Left ventricle myocardium inferior (tissue), 1 donor: ENCODE measurements at regions not wholly inside any gene's neighbourhood (a gene's known extent, or its start where the extent isn't known, plus 50 kb on each side); places are given as distances from the start of the nearest gene placed in this dataset.

Experiments
- DNase-seq: peaks from one replicate; pipeline ENCODE4 v3.0.0-alpha.2; 2020
- H3K27ac ChIP-seq: fragments of 200-600 bp; replicated peaks from 2 replicates; pipeline ENCODE4 v1.8.0; 2021
- H3K27me3 ChIP-seq: fragments of 200-600 bp; 2 replicates; pipeline ENCODE4 v1.8.0; 2021; ENCODE audit warnings: low read depth
- H3K36me3 ChIP-seq: fragments of 200-600 bp; 2 replicates; pipeline ENCODE4 v1.8.0; 2021
- H3K4me1 ChIP-seq: fragments of 200-600 bp; 2 replicates; pipeline ENCODE4 v1.8.0; 2021
- H3K4me3 ChIP-seq: fragments of 200-600 bp; 2 replicates; pipeline ENCODE4 v1.8.0; 2021; ENCODE audit warnings: mild to moderate bottlenecking, moderate library complexity
- H3K9me3 ChIP-seq: fragments of 200-600 bp; replicated peaks from 2 replicates; pipeline ENCODE4 v1.8.0; 2021
- intact Hi-C: fragments of 100-400 bp; cut with micrococcal nuclease; formaldehyde crosslinking; loops from one replicate; pipeline ENCODE4 v1.11.0; 2022
- TF ChIP-seq, protein P1 (sequence below): fragments of 200-600 bp; IDR thresholded peaks from 2 replicates; pipeline ENCODE4 v1.8.0; 2021; ENCODE audit warnings: antibody characterized with exemption, mild to moderate bottlenecking, borderline replicate concordance
- donor health status: DM: no; HTN: yes; CAD: no; lungs with severe emphysema.

- TF ChIP-seq, protein P1, sequence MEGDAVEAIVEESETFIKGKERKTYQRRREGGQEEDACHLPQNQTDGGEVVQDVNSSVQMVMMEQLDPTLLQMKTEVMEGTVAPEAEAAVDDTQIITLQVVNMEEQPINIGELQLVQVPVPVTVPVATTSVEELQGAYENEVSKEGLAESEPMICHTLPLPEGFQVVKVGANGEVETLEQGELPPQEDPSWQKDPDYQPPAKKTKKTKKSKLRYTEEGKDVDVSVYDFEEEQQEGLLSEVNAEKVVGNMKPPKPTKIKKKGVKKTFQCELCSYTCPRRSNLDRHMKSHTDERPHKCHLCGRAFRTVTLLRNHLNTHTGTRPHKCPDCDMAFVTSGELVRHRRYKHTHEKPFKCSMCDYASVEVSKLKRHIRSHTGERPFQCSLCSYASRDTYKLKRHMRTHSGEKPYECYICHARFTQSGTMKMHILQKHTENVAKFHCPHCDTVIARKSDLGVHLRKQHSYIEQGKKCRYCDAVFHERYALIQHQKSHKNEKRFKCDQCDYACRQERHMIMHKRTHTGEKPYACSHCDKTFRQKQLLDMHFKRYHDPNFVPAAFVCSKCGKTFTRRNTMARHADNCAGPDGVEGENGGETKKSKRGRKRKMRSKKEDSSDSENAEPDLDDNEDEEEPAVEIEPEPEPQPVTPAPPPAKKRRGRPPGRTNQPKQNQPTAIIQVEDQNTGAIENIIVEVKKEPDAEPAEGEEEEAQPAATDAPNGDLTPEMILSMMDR: peak; percentile 25
- intact Hi-C loops: no loop called here
- DNase-seq: no peak
Observed at GRCh38 chr2:122519366-122519765, 763.9 kb downstream of the TSN start.

GRCh38 chr2:122519821-122520611 lies 764.6 kb downstream of the TSN start:
- TF ChIP-seq, protein P1: no peak
- DNase-seq: no peak
- Histone ChIP-seq H3K4me1 (no peaks in the 10 kb centered on the region), H3K36me3 (no peaks in the 10 kb centered on the region), H3K27me3 (no peaks in the 10 kb centered on the region), H3K9me3 (no peaks in the 10 kb centered on the region), H3K4me3 (no peak overlapping the region), H3K27ac (no peak overlapping the region)
- intact Hi-C loops: no loop called here

More at GRCh38 chr2:122519366-122519765, 763.9 kb downstream of the TSN start:
- no peaks in the 10 kb centered on the region for H3K27me3 ChIP-seq
- H3K4me1 ChIP-seq: no peaks in the 10 kb centered on the region
- H3K27ac ChIP-seq: no peak overlapping the region
- no peaks in the 10 kb centered on the region for H3K9me3 ChIP-seq
- H3K36me3 ChIP-seq: no peaks in the 10 kb centered on the region
- H3K4me3 ChIP-seq: no peak overlapping the region

GRCh38 chr2:122523143-122523542 lies 767.7 kb downstream of the TSN start:
- intact Hi-C loops: no loop called here
- no peaks in the 10 kb centered on the region for H3K4me1 ChIP-seq
- H3K27me3 ChIP-seq: no peaks in the 10 kb centered on the region
- no peak for DNase-seq
- TF ChIP-seq, protein P1: no peak
- no peak overlapping the region for H3K27ac ChIP-seq
- H3K4me3 ChIP-seq: no peak overlapping the region
- H3K9me3 ChIP-seq: no peaks in the 10 kb centered on the region
- H3K36me3 ChIP-seq: no peaks in the 10 kb centered on the region

GRCh38 chr2:122523981-122524380 lies 768.5 kb downstream of the TSN start:
- Histone ChIP-seq H3K36me3 (no peaks in the 10 kb centered on the region), H3K27ac (no peak overlapping the region), H3K4me1 (no peaks in the 10 kb centered on the region), H3K4me3 (no peak overlapping the region), H3K27me3 (no peaks in the 10 kb centered on the region), H3K9me3 (no peaks in the 10 kb centered on the region)
- TF ChIP-seq, protein P1: no peak
- no peak for DNase-seq
- intact Hi-C loops: no loop called here

- intact Hi-C loops: no loop called here
- Histone ChIP-seq H3K4me3 (no peak overlapping the region), H3K27ac (no peak overlapping the region)
Observed at GRCh38 chr2:122525336-122525735, 769.9 kb downstream of the TSN start.

More at GRCh38 chr2:122525336-122525735, 769.9 kb downstream of the TSN start:
- TF ChIP-seq, protein P1: no peak
- Histone ChIP-seq H3K27me3 (no peaks in the 10 kb centered on the region), H3K9me3 (no peaks in the 10 kb centered on the region), H3K4me1 (no peaks in the 10 kb centered on the region), H3K36me3 (no peaks in the 10 kb centered on the region)
- no peak for DNase-seq
